Mucosa of descending colon (tissue), 3 donors: ENCODE measurements at regions not wholly inside any gene's neighbourhood (a gene's known extent, or its start where the extent isn't known, plus 50 kb on each side); places are given as distances from the start of the nearest gene placed in this dataset.

Experiments used
- ATAC-seq: fragments of 200-7000 bp; cut with Tn5 transposase; one replicate; pipeline ENCODE4 v1.9.1; 2020; ENCODE audit warnings: mild to moderate bottlenecking, moderate library complexity
- DNase-seq, 3 donors: peaks; one replicate each; pipeline ENCODE4 v3.0.0-alpha.2; 2020
- H3K36me3 ChIP-seq: fragments of 200-600 bp; one replicate; pipeline ENCODE4 v1.8.0; 2021; ENCODE audit warnings: low read depth, mild to moderate bottlenecking
- H3K4me1 ChIP-seq: fragments of 200-600 bp; one replicate; pipeline ENCODE4 v1.8.0; 2021; ENCODE audit warnings: low read depth, mild to moderate bottlenecking
- H3K4me3 ChIP-seq: fragments of 200-600 bp; one replicate; pipeline ENCODE4 v1.8.0; 2021; ENCODE audit warnings: mild to moderate bottlenecking
- H3K9me3 ChIP-seq: fragments of 200-600 bp; one replicate; pipeline ENCODE4 v1.8.0; 2021; ENCODE audit warnings: mild to moderate bottlenecking
- CTCF ChIP-seq: fragments of 200-600 bp; IDR thresholded peaks from one replicate; pipeline ENCODE4 v1.8.0; 2022; ENCODE audit warnings: antibody characterized with exemption, mild to moderate bottlenecking
- intact Hi-C, 2 donors: fragments of 100-400 bp; cut with DNase I in 1 of 2; cut with micrococcal nuclease in 1 of 2; formaldehyde crosslinking; loops; one replicate each; pipeline versions ENCODE4 v1.11.0 to v1.11.1; 2022; cut with DNase I, micrococcal nuclease
- donor health status: DM: no; HTN: no; CAD: no; lungs with moderate emphysema.
- donor health status: DM: no; HTN: no; CAD: no.
- donor health status: DM: no; HTN: yes; CAD: no.

GRCh38 chr11:45554230-45554967 is 111.0 kb downstream of the CHST1 start:
- TF ChIP-seq CTCF: no peak
- DNase-seq (no peak), ATAC-seq (no peak)
- intact Hi-C loops: no loop called here
- Histone ChIP-seq H3K9me3 (no peaks in the 10 kb centered on the region), H3K4me3 (no peak overlapping the region), H3K36me3 (no peaks in the 10 kb centered on the region), H3K4me1 (no peaks in the 10 kb centered on the region)

GRCh38 chr11:45553383-45553936 is 112.0 kb downstream of the CHST1 start:
- TF ChIP-seq CTCF: no peak
- intact Hi-C loops: no loop called here

GRCh38 chr11:45551191-45551713 is 114.2 kb downstream of the CHST1 start:
- intact Hi-C loops: no loop called here
- Histone ChIP-seq H3K9me3 (no peaks in the 10 kb centered on the region), H3K36me3 (no peaks in the 10 kb centered on the region), H3K4me3 (no peak overlapping the region), H3K4me1 (no peaks in the 10 kb centered on the region)
- TF ChIP-seq CTCF: no peak
- no peak for DNase-seq
- ATAC-seq: no peak

More at GRCh38 chr11:45553383-45553936, 112.0 kb downstream of the CHST1 start:
- no peaks in the 10 kb centered on the region for H3K36me3 ChIP-seq
- H3K4me1 ChIP-seq: no peaks in the 10 kb centered on the region
- H3K4me3 ChIP-seq: no peak overlapping the region
- DNase-seq: no peak
- ATAC-seq: no peak
- no peaks in the 10 kb centered on the region for H3K9me3 ChIP-seq

- Histone ChIP-seq H3K4me3 (no peak overlapping the region), H3K9me3 (no peaks in the 10 kb centered on the region), H3K4me1 (no peaks in the 10 kb centered on the region), H3K36me3 (no peaks in the 10 kb centered on the region)
- no peak for TF ChIP-seq CTCF
- DNase-seq (no peak), ATAC-seq (no peak)
- intact Hi-C loops: no loop called here
Observed at GRCh38 chr11:45549257-45549656, 116.2 kb downstream of the CHST1 start.

- ATAC-seq: no peak
- intact Hi-C loops: no loop called here
- Histone ChIP-seq H3K9me3 (no peaks in the 10 kb centered on the region), H3K36me3 (no peaks in the 10 kb centered on the region), H3K4me1 (no peaks in the 10 kb centered on the region), H3K4me3 (no peak overlapping the region)
- DNase-seq: no peak
- TF ChIP-seq CTCF: no peak
Observed at GRCh38 chr11:45546366-45546765, 119.1 kb downstream of the CHST1 start.
